ENCODE measurements at regions not wholly inside any gene's neighbourhood (a gene's known extent, or its start where the extent isn't known, plus 50 kb on each side); places are given as distances from the start of the nearest gene placed in this dataset.

DNA sequence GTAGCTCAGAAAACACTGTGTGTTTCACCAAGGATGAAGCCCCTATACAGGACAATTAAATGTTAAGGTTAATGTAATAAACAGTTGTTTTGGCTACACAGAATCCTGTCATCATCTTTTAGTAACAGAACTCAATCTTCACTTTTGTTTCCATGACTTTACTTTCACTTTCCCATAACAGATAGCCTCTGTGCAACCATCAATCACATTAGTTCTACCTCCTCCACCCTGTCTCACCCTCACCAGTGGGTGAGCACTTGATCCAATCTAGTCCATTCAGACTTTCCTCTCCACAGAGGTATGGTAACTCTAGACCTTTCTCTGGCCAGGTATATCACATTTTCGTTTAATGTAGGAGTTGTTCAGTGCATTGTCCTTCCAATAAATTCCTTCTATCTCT, 1018.5 kb downstream of the ADGRL2 start:
- DNase-seq (ENCODE audit: extremely low spot score, unreplicated experiment), result no peak
- Mint-ChIP-seq H3K27ac (ENCODE audit: unreplicated experiment) (no peak overlapping the region), H3K4me1 (ENCODE audit: unreplicated experiment) (peaks cover 19% of the 10 kb centered on the region), H3K9me3 (ENCODE audit: unreplicated experiment) (peaks cover 13% of the 10 kb centered on the region), H3K27me3 (ENCODE audit: unreplicated experiment) (no peaks in the 10 kb centered on the region), H3K4me3 (ENCODE audit: unreplicated experiment) (no peak overlapping the region), H3K36me3 (ENCODE audit: unreplicated experiment) (no peaks in the 10 kb centered on the region)
- TF ChIP-seq, protein P1, sequence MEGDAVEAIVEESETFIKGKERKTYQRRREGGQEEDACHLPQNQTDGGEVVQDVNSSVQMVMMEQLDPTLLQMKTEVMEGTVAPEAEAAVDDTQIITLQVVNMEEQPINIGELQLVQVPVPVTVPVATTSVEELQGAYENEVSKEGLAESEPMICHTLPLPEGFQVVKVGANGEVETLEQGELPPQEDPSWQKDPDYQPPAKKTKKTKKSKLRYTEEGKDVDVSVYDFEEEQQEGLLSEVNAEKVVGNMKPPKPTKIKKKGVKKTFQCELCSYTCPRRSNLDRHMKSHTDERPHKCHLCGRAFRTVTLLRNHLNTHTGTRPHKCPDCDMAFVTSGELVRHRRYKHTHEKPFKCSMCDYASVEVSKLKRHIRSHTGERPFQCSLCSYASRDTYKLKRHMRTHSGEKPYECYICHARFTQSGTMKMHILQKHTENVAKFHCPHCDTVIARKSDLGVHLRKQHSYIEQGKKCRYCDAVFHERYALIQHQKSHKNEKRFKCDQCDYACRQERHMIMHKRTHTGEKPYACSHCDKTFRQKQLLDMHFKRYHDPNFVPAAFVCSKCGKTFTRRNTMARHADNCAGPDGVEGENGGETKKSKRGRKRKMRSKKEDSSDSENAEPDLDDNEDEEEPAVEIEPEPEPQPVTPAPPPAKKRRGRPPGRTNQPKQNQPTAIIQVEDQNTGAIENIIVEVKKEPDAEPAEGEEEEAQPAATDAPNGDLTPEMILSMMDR (IDR thresholded peaks at IDR 0.05), result no peak

DNA sequence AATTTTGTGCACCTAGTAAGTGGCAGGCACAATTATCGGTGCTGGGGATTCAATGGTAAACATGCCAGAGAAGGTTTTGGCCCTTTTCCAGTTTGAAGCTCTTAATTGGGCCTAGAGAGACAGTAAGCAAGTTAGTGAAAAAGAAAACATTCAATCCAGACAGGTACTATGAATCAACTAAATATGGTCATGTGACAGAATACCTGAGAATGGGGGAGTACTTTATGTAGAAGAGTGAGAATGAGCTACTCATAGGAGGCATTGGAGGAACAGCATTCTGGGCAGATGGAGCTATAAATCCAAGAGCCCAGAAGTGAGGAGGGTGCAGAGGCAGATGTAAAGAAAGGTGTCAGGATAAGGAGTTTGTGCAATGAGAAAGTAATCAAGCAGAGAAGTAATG, 1017.9 kb downstream of the ADGRL2 start:
- Mint-ChIP-seq H3K36me3 (ENCODE audit: unreplicated experiment) (no peaks in the 10 kb centered on the region), H3K4me1 (ENCODE audit: unreplicated experiment) (peaks cover 17% of the 10 kb centered on the region), H3K27me3 (ENCODE audit: unreplicated experiment) (no peaks in the 10 kb centered on the region), H3K9me3 (ENCODE audit: unreplicated experiment) (peaks cover 13% of the 10 kb centered on the region), H3K27ac (ENCODE audit: unreplicated experiment) (no peak overlapping the region), H3K4me3 (ENCODE audit: unreplicated experiment) (no peak overlapping the region)
- TF ChIP-seq, protein P1 (IDR thresholded peaks at IDR 0.05), result no peak
- no peak for DNase-seq (ENCODE audit: extremely low spot score, unreplicated experiment)

DNA sequence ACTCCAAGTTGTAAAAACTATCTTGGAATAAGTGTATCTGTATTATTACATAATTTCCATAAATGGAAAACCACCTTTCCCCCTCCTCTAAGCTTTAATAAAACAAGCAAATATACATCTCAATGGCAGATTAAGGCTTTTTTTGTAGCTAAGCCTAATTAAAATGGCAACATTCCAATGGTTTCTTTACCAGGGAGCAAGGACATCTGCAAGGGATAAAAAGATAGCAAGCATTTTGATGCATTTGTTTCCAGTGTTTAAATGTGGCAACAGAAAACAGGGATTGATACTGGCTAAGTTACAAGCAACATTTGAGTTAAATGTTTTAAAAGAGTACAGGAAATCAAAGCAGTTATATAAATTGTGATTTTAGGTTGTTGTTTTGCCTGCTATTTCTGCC, 1012.7 kb downstream of the ADGRL2 start:
- Mint-ChIP-seq H3K27me3 (ENCODE audit: unreplicated experiment) (no peaks in the 10 kb centered on the region), H3K9me3 (ENCODE audit: unreplicated experiment) (peaks cover 13% of the 10 kb centered on the region), H3K4me3 (ENCODE audit: unreplicated experiment) (no peak overlapping the region), H3K27ac (ENCODE audit: unreplicated experiment) (no peak overlapping the region), H3K36me3 (ENCODE audit: unreplicated experiment) (no peaks in the 10 kb centered on the region), H3K4me1 (ENCODE audit: unreplicated experiment) (peaks cover 12% of the 10 kb centered on the region)
- DNase-seq (ENCODE audit: extremely low spot score, unreplicated experiment), result no peak
- TF ChIP-seq, protein P1 (IDR thresholded peaks at IDR 0.05), result no peak

DNA sequence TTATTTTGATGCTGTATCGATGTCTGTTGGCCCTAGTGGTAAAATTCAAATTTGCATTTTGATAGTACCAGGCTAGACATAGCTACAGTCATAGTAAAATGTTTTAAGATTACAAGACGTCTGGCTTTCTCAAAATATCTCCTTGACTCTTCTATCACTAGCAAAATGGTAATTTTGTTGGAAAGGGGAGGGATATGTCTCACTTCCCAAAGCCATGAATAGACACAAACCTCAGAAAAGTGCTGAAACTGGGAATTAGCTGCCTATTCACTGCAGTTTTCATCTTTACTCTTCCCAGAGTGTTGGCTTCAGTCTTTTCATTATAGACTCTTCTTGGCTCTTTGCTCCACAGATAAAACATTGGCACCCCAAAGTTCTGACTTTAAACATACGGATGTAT, 1009.9 kb downstream of the ADGRL2 start:
- no peaks in the 10 kb centered on the region for H3K27me3 Mint-ChIP-seq (ENCODE audit: unreplicated experiment)
- no peak overlapping the region for H3K4me3 Mint-ChIP-seq (ENCODE audit: unreplicated experiment)
- peaks cover 12% of the 10 kb centered on the region for H3K4me1 Mint-ChIP-seq (ENCODE audit: unreplicated experiment)
- TF ChIP-seq, protein P1 (IDR thresholded peaks at IDR 0.05), result no peak
- no peaks in the 10 kb centered on the region for H3K36me3 Mint-ChIP-seq (ENCODE audit: unreplicated experiment)
- H3K27ac Mint-ChIP-seq (ENCODE audit: unreplicated experiment), result no peak overlapping the region
- no peak for DNase-seq (ENCODE audit: extremely low spot score, unreplicated experiment)
- no peaks in the 10 kb centered on the region for H3K9me3 Mint-ChIP-seq (ENCODE audit: unreplicated experiment)

DNA sequence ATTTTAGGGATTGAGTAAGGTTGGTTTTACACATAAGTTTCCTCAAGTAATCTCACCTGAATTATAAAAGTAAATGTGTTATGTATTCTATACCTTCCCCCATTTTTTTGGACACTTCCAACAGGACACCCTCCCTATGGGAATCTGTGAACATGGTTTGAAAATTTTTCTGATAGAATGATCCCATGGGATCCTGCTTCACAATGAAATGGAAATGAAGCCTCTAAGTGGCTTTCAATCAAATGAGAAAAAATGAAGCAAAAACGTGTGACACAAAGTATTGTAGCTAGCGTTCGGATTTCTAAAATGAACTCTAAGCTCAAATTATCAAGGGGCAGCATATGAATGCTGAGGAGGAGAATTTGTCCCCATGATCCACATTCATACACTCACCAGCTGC, 1006.8 kb downstream of the ADGRL2 start:
- TF ChIP-seq, protein P1 (IDR thresholded peaks at IDR 0.05), result no peak
- no peaks in the 10 kb centered on the region for H3K9me3 Mint-ChIP-seq (ENCODE audit: unreplicated experiment)
- peaks cover 3% of the 10 kb centered on the region for H3K4me1 Mint-ChIP-seq (ENCODE audit: unreplicated experiment)
- H3K36me3 Mint-ChIP-seq (ENCODE audit: unreplicated experiment), result no peaks in the 10 kb centered on the region
- no peak overlapping the region for H3K4me3 Mint-ChIP-seq (ENCODE audit: unreplicated experiment)
- DNase-seq (ENCODE audit: extremely low spot score, unreplicated experiment), result no peak
- H3K27me3 Mint-ChIP-seq (ENCODE audit: unreplicated experiment), result no peaks in the 10 kb centered on the region
- H3K27ac Mint-ChIP-seq (ENCODE audit: unreplicated experiment), result no peak overlapping the region

Measured in osteocyte (in vitro differentiated cells).